NCI-H2227 treated with DMSO at 0.1 percent for 48 hours (cell line): ENCODE measurements at regions not wholly inside any gene's neighbourhood (a gene's known extent, or its start where the extent isn't known, plus 50 kb on each side); places are given as distances from the start of the nearest gene placed in this dataset.

ENCODE experiments used
- DNase-seq: peaks from one replicate; lab custom pipeline; 2025; lab: John Stamatoyannopoulos, UW

GRCh38 chr21:43274022-43274945 lies 105.5 kb downstream of the CRYAA start:
- DNase-seq: no peak

GRCh38 chr21:43273708-43274021 lies 104.9 kb downstream of the CRYAA start:
- DNase-seq: no peak

GRCh38 chr21:43273016-43273707 lies 104.4 kb downstream of the CRYAA start:
- DNase-seq: no peak

- DNase-seq: no peak
Measured at GRCh38 chr21:43272591-43272990, 103.8 kb downstream of the CRYAA start.

- DNase-seq: no peak
Measured at GRCh38 chr21:43271452-43272020, 102.7 kb downstream of the CRYAA start.

- no peak for DNase-seq
Measured at GRCh38 chr21:43270800-43271301, 102.0 kb downstream of the CRYAA start.

GRCh38 chr21:43269957-43270705 lies 101.3 kb downstream of the CRYAA start:
- no peak for DNase-seq

GRCh38 chr21:43269440-43269839 lies 100.6 kb downstream of the CRYAA start:
- DNase-seq: no peak

- DNase-seq: no peak
Measured at GRCh38 chr21:43268804-43269186, 100.0 kb downstream of the CRYAA start.

GRCh38 chr21:43268086-43268803 lies 99.4 kb downstream of the CRYAA start:
- no peak for DNase-seq

GRCh38 chr21:43267391-43268085 lies 98.7 kb downstream of the CRYAA start:
- no peak for DNase-seq

- DNase-seq: no peak
Measured at GRCh38 chr21:43266534-43266933, 97.7 kb downstream of the CRYAA start.

- DNase-seq: no peak
Measured at GRCh38 chr21:43262427-43262826, 93.6 kb downstream of the CRYAA start.
